ENCODE measurements at regions not wholly inside any gene's neighbourhood (a gene's known extent, or its start where the extent isn't known, plus 50 kb on each side); places are given as distances from the start of the nearest gene placed in this dataset.
"Not testable (repeated sequence)": the region's sequence is repeated elsewhere in the genome, so short reads cannot be mapped to it uniquely, and the experiment has no call there.

GRCh38 chr6:140376209-140376608, 1001.8 kb upstream of the CITED2 start:
- Mint-ChIP-seq H3K36me3 (ENCODE audit: insufficient read depth, unreplicated experiment) (no peaks in the 10 kb centered on the region), H3K27ac (ENCODE audit: low read depth, unreplicated experiment) (no peak overlapping the region), H3K9me3 (ENCODE audit: unreplicated experiment) (no peaks in the 10 kb centered on the region), H3K4me3 (ENCODE audit: unreplicated experiment) (no peak overlapping the region), H3K4me1 (ENCODE audit: insufficient read depth, unreplicated experiment) (peaks cover 11% of the 10 kb centered on the region), H3K27me3 (ENCODE audit: insufficient read depth, unreplicated experiment) (no peaks in the 10 kb centered on the region)
- ChIA-PET CTCF (no interaction called here), POLR2A (no interaction called here)
- no TSS peak for BruUV-seq (replicated peaks)
- DNase-seq (ENCODE audit: unreplicated experiment), result no peak
- TF ChIP-seq CTCF (IDR thresholded peaks at IDR 0.05; ENCODE audit: unreplicated experiment), result no peak
- intact Hi-C loops (cut with micrococcal nuclease), result no loop called here

GRCh38 chr6:140373728-140374127, 999.3 kb upstream of the CITED2 start:
- H3K9me3 Mint-ChIP-seq (ENCODE audit: unreplicated experiment); intact Hi-C loops (cut with micrococcal nuclease); H3K27ac Mint-ChIP-seq (ENCODE audit: low read depth, unreplicated experiment); H3K4me1 Mint-ChIP-seq (ENCODE audit: insufficient read depth, unreplicated experiment); H3K27me3 Mint-ChIP-seq (ENCODE audit: insufficient read depth, unreplicated experiment); POLR2A ChIA-PET; DNase-seq (ENCODE audit: unreplicated experiment); H3K36me3 Mint-ChIP-seq (ENCODE audit: insufficient read depth, unreplicated experiment); H3K4me3 Mint-ChIP-seq (ENCODE audit: unreplicated experiment); BruUV-seq (replicated peaks): not testable (repeated sequence)
- CTCF ChIA-PET, result interaction anchor here (0.6 kb wide), 1 partner anchor 277 kb away, joined by 3 read pairs; no protein-coding TSS in a partner anchor

- Mint-ChIP-seq H3K4me1 (ENCODE audit: insufficient read depth, unreplicated experiment) (no peaks in the 10 kb centered on the region), H3K27ac (ENCODE audit: low read depth, unreplicated experiment) (no peak overlapping the region), H3K4me3 (ENCODE audit: unreplicated experiment) (no peak overlapping the region), H3K36me3 (ENCODE audit: insufficient read depth, unreplicated experiment) (no peaks in the 10 kb centered on the region), H3K9me3 (ENCODE audit: unreplicated experiment) (no peaks in the 10 kb centered on the region), H3K27me3 (ENCODE audit: insufficient read depth, unreplicated experiment) (no peaks in the 10 kb centered on the region)
- intact Hi-C loops (cut with micrococcal nuclease), result no loop called here
- no peak for TF ChIP-seq CTCF (IDR thresholded peaks at IDR 0.05; ENCODE audit: unreplicated experiment)
- no peak for DNase-seq (ENCODE audit: unreplicated experiment)
- POLR2A ChIA-PET, result interaction anchor here (0.6 kb wide), 1 partner anchor 15 kb away, joined by 3 read pairs; no protein-coding TSS in a partner anchor
- no TSS peak for BruUV-seq (replicated peaks)
- CTCF ChIA-PET, result no interaction called here
Measured at GRCh38 chr6:140372064-140372463, 997.6 kb upstream of the CITED2 start.

- no peak for DNase-seq (ENCODE audit: unreplicated experiment)
- no TSS peak for BruUV-seq (replicated peaks)
- CTCF ChIA-PET, result interaction anchor here (0.5 kb wide), 1 partner anchor 187 kb away, joined by 3 read pairs; no protein-coding TSS in a partner anchor
- H3K4me3 Mint-ChIP-seq (ENCODE audit: unreplicated experiment), result no peak overlapping the region
- intact Hi-C loops (cut with micrococcal nuclease), result no loop called here
- no peaks in the 10 kb centered on the region for H3K4me1 Mint-ChIP-seq (ENCODE audit: insufficient read depth, unreplicated experiment)
- no peaks in the 10 kb centered on the region for H3K9me3 Mint-ChIP-seq (ENCODE audit: unreplicated experiment)
- H3K36me3 Mint-ChIP-seq (ENCODE audit: insufficient read depth, unreplicated experiment), result no peaks in the 10 kb centered on the region
- no peak overlapping the region for H3K27ac Mint-ChIP-seq (ENCODE audit: low read depth, unreplicated experiment)
- no peak for TF ChIP-seq CTCF (IDR thresholded peaks at IDR 0.05; ENCODE audit: unreplicated experiment)
- H3K27me3 Mint-ChIP-seq (ENCODE audit: insufficient read depth, unreplicated experiment), result no peaks in the 10 kb centered on the region
- POLR2A ChIA-PET, result interaction anchor here (0.6 to 0.7 kb wide), 2 partner anchors 11 to 16 kb away, joined by 3 read pairs; no protein-coding TSS in a partner anchor
Measured at GRCh38 chr6:140370976-140371870, 996.8 kb upstream of the CITED2 start.

Measured in MCF 10A (cell line).